Karpas-422 (cell line): ENCODE measurements at regions not wholly inside any gene's neighbourhood (a gene's known extent, or its start where the extent isn't known, plus 50 kb on each side); places are given as distances from the start of the nearest gene placed in this dataset.

ENCODE experiments used
- DNase-seq: peaks from one replicate; pipeline ENCODE4 v3.0.0-alpha.2; 2015
- H2AFZ ChIP-seq: fragments of 200-600 bp; sonication (generic); 2 replicates; pipeline ENCODE4 v1.6.1; 2014; ENCODE audit warnings: antibody characterized with exemption, low read length, mixed read lengths
- H3K27ac ChIP-seq: fragments of 200-600 bp; sonication (generic); 2 replicates; pipeline ENCODE4 v1.5.1; 2014; ENCODE audit warnings: mild to moderate bottlenecking, low read length, moderate library complexity
- H3K27me3 ChIP-seq: fragments of 200-600 bp; sonication (generic); 2 replicates; pipeline ENCODE4 v1.6.1; 2014; ENCODE audit warnings: low read length, mixed read lengths
- H3K36me3 ChIP-seq: fragments of 200-600 bp; sonication (generic); 2 replicates; pipeline ENCODE4 v1.6.1; 2014; ENCODE audit warnings: low read length, mixed read lengths; ENCODE audit not compliant: insufficient read depth
- H3K4me1 ChIP-seq: fragments of 200-600 bp; sonication (generic); 2 replicates; pipeline ENCODE4 v1.6.1; 2014; ENCODE audit warnings: mild to moderate bottlenecking, low read length, mixed read lengths
- H3K4me2 ChIP-seq: fragments of 200-600 bp; sonication (generic); 2 replicates; pipeline ENCODE4 v1.6.1; 2014; ENCODE audit warnings: low read length, low read depth, mild to moderate bottlenecking; ENCODE audit not compliant: poor library complexity, severe bottlenecking
- H3K4me3 ChIP-seq: fragments of 200-600 bp; sonication (generic); 2 replicates; pipeline ENCODE4 v1.5.1; 2014; ENCODE audit warnings: mild to moderate bottlenecking, antibody characterized with exemption, low read length, mixed read lengths
- H3K79me2 ChIP-seq: fragments of 200-600 bp; sonication (generic); 2 replicates; pipeline ENCODE4 v1.6.1; 2014; ENCODE audit warnings: mild to moderate bottlenecking, low read length, mixed read lengths
- H3K9ac ChIP-seq: fragments of 200-600 bp; sonication (generic); 2 replicates; pipeline ENCODE4 v1.6.0; 2014; ENCODE audit warnings: low read length
- H3K9me2 ChIP-seq: fragments of 200-600 bp; sonication (generic), shearing (Covaris generic); replicated peaks from 2 replicates; pipeline ENCODE4 v1.6.0; 2014; ENCODE audit warnings: mild to moderate bottlenecking, low read length, moderate library complexity; ENCODE audit not compliant: insufficient read depth
- H3K9me3 ChIP-seq: fragments of 300-700, 200-600 bp; sonication (generic); 2 replicates; pipeline ENCODE4 v1.6.1; 2014; ENCODE audit warnings: low read length, mixed read lengths
- H4K20me1 ChIP-seq: fragments of 200-600 bp; sonication (generic); 2 replicates; pipeline ENCODE4 v1.6.1; 2014; ENCODE audit warnings: mild to moderate bottlenecking, antibody characterized with exemption, low read length, low read depth; ENCODE audit not compliant: insufficient read depth

GRCh38 chr3:109952924-109953323, 615.6 kb upstream of the DPPA4 start:
- Histone ChIP-seq H3K4me1 (no peaks in the 10 kb centered on the region), H3K9me3 (peaks cover 3% of the 10 kb centered on the region; the same call in 1 of the 2 replicates), H3K4me2 (no peak overlapping the region), H3K27ac (no peak overlapping the region), H3K9me2 (no peaks in the 10 kb centered on the region), H4K20me1 (no peaks in the 10 kb centered on the region), H3K36me3 (no peaks in the 10 kb centered on the region), H3K9ac (no peak overlapping the region), H3K4me3 (no peak overlapping the region), H3K27me3 (no peaks in the 10 kb centered on the region), H2AFZ (no peak overlapping the region), H3K79me2 (no peaks in the 10 kb centered on the region)
- no peak for DNase-seq

GRCh38 chr3:109963831-109964230, 626.5 kb upstream of the DPPA4 start:
- Histone ChIP-seq H3K4me3 (no peak overlapping the region), H3K4me1 (no peaks in the 10 kb centered on the region), H3K79me2 (no peaks in the 10 kb centered on the region), H4K20me1 (no peaks in the 10 kb centered on the region), H3K9me3 (peaks cover 9% of the 10 kb centered on the region; the same call in 1 of the 2 replicates), H3K27ac (no peak overlapping the region), H3K9ac (no peak overlapping the region), H3K4me2 (no peak overlapping the region), H3K36me3 (no peaks in the 10 kb centered on the region), H3K9me2 (no peaks in the 10 kb centered on the region), H2AFZ (no peak overlapping the region), H3K27me3 (no peaks in the 10 kb centered on the region)
- no peak for DNase-seq

GRCh38 chr3:109973733-109974132, 636.4 kb upstream of the DPPA4 start:
- no peak overlapping the region for H3K9ac ChIP-seq
- no peak overlapping the region for H3K4me2 ChIP-seq
- H3K9me2 ChIP-seq: no peaks in the 10 kb centered on the region
- H3K36me3 ChIP-seq: no peaks in the 10 kb centered on the region
- no peaks in the 10 kb centered on the region for H3K79me2 ChIP-seq
- H2AFZ ChIP-seq: no peak overlapping the region
- no peaks in the 10 kb centered on the region for H4K20me1 ChIP-seq
- H3K27me3 ChIP-seq: no peaks in the 10 kb centered on the region
- DNase-seq: no peak
- H3K27ac ChIP-seq: no peak overlapping the region
- no peak overlapping the region for H3K4me3 ChIP-seq
- H3K9me3 ChIP-seq: peaks cover 9% of the 10 kb centered on the region; the same call in 1 of the 2 replicates
- H3K4me1 ChIP-seq: no peaks in the 10 kb centered on the region

- Histone ChIP-seq H3K4me1 (no peaks in the 10 kb centered on the region), H3K4me3 (no peak overlapping the region), H2AFZ (no peak overlapping the region), H3K4me2 (no peak overlapping the region), H3K36me3 (no peaks in the 10 kb centered on the region), H3K9me3 (peaks cover 3% of the 10 kb centered on the region; the same call in 1 of the 2 replicates), H3K9ac (no peak overlapping the region), H3K27ac (no peak overlapping the region), H3K27me3 (no peaks in the 10 kb centered on the region), H3K9me2 (no peaks in the 10 kb centered on the region), H4K20me1 (no peaks in the 10 kb centered on the region), H3K79me2 (no peaks in the 10 kb centered on the region)
- no peak for DNase-seq
Observed at GRCh38 chr3:109977897-109978296, 640.6 kb upstream of the DPPA4 start.

GRCh38 chr3:109982201-109982600, 644.9 kb upstream of the DPPA4 start:
- no peaks in the 10 kb centered on the region for H3K36me3 ChIP-seq
- H3K9ac ChIP-seq: no peak overlapping the region
- H3K4me3 ChIP-seq: no peak overlapping the region
- DNase-seq: no peak
- no peaks in the 10 kb centered on the region for H3K4me1 ChIP-seq
- no peaks in the 10 kb centered on the region for H3K27me3 ChIP-seq
- H4K20me1 ChIP-seq: no peaks in the 10 kb centered on the region
- peaks cover 10% of the 10 kb centered on the region for H3K9me3 ChIP-seq
- no peaks in the 10 kb centered on the region for H3K9me2 ChIP-seq
- no peak overlapping the region for H3K27ac ChIP-seq
- H3K79me2 ChIP-seq: no peaks in the 10 kb centered on the region
- H3K4me2 ChIP-seq: no peak overlapping the region
- H2AFZ ChIP-seq: no peak overlapping the region

GRCh38 chr3:109984976-109985375, 647.6 kb upstream of the DPPA4 start:
- Histone ChIP-seq H3K9me3 (peaks cover 10% of the 10 kb centered on the region), H3K4me3 (no peak overlapping the region), H3K9me2 (no peaks in the 10 kb centered on the region), H3K79me2 (no peaks in the 10 kb centered on the region), H3K4me2 (no peak overlapping the region), H3K36me3 (no peaks in the 10 kb centered on the region), H3K27me3 (no peaks in the 10 kb centered on the region), H3K4me1 (no peaks in the 10 kb centered on the region), H4K20me1 (no peaks in the 10 kb centered on the region), H2AFZ (no peak overlapping the region), H3K9ac (no peak overlapping the region), H3K27ac (no peak overlapping the region)
- DNase-seq: no peak

- H3K27ac ChIP-seq: no peak overlapping the region
- H3K27me3 ChIP-seq: no peaks in the 10 kb centered on the region
- no peak overlapping the region for H2AFZ ChIP-seq
- no peaks in the 10 kb centered on the region for H3K79me2 ChIP-seq
- no peaks in the 10 kb centered on the region for H3K9me2 ChIP-seq
- no peaks in the 10 kb centered on the region for H4K20me1 ChIP-seq
- H3K9ac ChIP-seq: no peak overlapping the region
- no peaks in the 10 kb centered on the region for H3K36me3 ChIP-seq
- no peak overlapping the region for H3K4me2 ChIP-seq
- DNase-seq: no peak
- no peak overlapping the region for H3K4me3 ChIP-seq
- H3K9me3 ChIP-seq: peaks cover 10% of the 10 kb centered on the region
- no peaks in the 10 kb centered on the region for H3K4me1 ChIP-seq
Observed at GRCh38 chr3:109985943-109986555, 648.7 kb upstream of the DPPA4 start.

- H3K27ac ChIP-seq: no peak overlapping the region
- H3K9me2 ChIP-seq: no peaks in the 10 kb centered on the region
- no peaks in the 10 kb centered on the region for H3K79me2 ChIP-seq
- DNase-seq: no peak
- no peaks in the 10 kb centered on the region for H3K4me1 ChIP-seq
- no peak overlapping the region for H3K4me3 ChIP-seq
- H3K27me3 ChIP-seq: no peaks in the 10 kb centered on the region
- H3K36me3 ChIP-seq: no peaks in the 10 kb centered on the region
- no peak overlapping the region for H2AFZ ChIP-seq
- H4K20me1 ChIP-seq: no peaks in the 10 kb centered on the region
- H3K9me3 ChIP-seq: no peaks in the 10 kb centered on the region
- no peak overlapping the region for H3K9ac ChIP-seq
- H3K4me2 ChIP-seq: no peak overlapping the region
Observed at GRCh38 chr3:109994853-109995252, 657.5 kb upstream of the DPPA4 start.
